NCI-H345 (cell line): ENCODE measurements at regions not wholly inside any gene's neighbourhood (a gene's known extent, or its start where the extent isn't known, plus 50 kb on each side); places are given as distances from the start of the nearest gene placed in this dataset.
A peak's percentile ranks its signal among the peaks of the same experiment; 100 is the strongest.

Source experiments
- DNase-seq: peaks from one replicate; lab custom pipeline; 2025; lab: John Stamatoyannopoulos, UW

- no peak for DNase-seq
Observed at GRCh38 chr20:17017232-17017631, 209.6 kb upstream of the PCSK2 start.

DNA sequence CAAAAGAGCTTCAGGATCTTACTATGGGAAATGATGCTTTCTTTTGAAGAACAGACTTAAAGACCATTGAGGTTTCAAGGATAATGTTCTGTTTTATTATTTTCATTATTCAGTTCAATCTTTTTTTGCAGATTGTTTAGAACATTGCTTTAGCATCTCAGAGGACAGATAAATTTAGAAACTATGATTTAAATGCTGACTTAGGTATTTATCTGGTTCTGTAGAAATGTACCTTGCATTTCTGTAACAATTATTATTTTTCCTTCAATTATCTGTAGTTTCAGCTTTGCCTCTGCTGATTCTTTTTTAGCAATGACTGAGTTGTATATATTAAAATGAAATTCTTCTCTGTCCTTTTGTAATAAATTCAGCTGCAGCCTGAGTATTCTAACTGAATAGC, 205.4 kb upstream of the PCSK2 start:
- no peak for DNase-seq

DNA sequence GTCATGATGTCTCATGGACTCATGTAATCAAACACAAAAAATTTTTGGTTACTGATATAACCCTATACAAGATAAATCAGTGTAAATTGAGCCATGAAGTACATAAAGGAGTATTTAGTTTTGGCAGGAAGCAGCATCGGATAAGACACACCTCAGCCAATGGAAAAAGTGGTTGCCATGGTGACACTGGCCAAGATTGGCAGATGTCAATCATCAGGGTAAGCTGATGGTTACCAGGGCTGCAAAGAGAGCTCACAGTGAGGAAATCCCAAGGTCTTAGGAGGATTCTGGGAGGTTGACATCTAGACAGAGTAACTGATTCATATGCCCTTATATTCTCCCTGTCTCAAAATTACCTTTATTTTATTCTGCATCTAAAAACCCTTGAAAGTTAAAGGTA, 203.8 kb upstream of the PCSK2 start:
- DNase-seq: no peak

DNA sequence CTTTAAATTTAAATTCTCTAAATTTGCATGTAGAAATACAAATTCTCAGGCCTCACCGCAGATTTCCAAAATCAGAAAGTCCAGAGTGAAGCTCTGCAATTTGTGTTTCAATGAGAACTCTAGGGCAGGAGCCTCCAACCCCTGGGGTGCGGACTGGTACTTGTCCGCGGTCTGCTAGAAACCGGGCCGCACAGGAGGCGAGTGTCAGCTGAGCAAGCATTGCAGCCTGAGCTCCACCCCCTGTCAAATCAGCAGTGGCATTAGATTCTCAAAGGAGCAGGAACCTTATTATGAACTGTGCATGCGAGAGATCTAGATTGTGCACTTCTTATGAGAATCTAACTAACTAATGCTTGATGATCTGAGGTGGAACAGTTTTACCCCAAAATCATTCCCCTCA, 203.0 kb upstream of the PCSK2 start:
- peak; percentile 62 for DNase-seq

GRCh38 chr20:17024513-17025119, 202.2 kb upstream of the PCSK2 start:
- no peak for DNase-seq

GRCh38 chr20:17026346-17026745, 200.5 kb upstream of the PCSK2 start:
- DNase-seq: no peak

DNA sequence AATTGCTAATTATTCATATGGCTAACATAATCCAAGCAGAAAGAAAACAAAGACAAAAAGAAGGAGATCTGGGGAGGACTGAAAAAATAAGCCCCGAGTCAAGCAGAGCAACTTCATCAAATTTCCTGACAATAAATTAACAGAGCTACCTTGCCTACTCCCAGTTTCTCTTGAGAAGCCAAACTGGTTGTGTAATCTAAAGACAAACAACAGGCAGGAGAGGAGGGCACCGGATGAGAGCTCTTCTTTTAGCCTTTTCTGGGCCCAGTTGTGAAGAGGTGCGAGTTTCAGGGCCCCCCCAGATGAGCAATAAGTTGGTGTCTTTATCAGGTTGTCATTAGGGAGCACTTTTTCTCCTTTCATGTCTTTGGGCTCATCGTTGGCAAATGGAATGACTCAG, 197.1 kb upstream of the PCSK2 start:
- no peak for DNase-seq

DNA sequence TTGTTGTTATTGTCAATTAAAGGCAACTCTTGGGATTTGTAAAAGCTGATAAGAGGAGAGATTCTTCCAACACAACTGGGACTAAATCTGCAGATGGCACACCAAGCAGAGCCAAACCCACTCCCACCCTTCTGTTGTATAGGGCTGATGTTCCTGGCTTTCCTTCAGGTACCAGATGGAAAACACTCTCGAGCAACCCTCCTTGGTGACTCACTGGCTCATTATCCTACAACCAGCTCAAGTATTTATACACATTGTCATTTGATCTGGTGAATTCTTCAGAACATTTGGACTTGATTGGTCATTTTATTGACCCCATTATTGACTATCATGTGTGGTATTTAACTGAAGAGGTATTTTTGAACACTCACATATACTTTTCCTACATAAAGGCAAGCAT, 190.3 kb upstream of the PCSK2 start:
- no peak for DNase-seq

GRCh38 chr20:17042122-17042521, 184.7 kb upstream of the PCSK2 start:
- DNase-seq: no peak

- DNase-seq: no peak
Observed at GRCh38 chr20:17043323-17043722, 183.5 kb upstream of the PCSK2 start.

- DNase-seq: no peak
Observed at GRCh38 chr20:17044891-17045290, 181.9 kb upstream of the PCSK2 start.

DNA sequence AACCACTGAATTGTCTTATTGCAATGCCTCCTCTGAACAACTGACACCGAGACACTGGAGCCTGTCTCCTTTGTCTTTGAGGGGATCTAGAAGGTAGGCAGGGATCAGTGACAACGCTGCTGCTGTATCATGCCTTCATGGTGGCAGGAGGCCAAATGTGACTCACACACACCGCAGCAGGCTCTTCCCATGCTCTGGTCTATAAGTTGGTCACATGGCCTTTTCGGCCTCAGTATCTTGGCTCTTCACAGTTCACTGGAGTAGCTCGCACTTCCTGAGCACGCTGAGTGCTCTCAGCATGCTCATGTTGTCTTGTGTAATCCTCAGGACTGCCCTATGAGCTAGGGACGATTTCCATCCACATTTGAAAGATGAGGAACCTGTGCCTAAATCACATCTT, 167.4 kb upstream of the PCSK2 start:
- DNase-seq: peak; percentile 79

GRCh38 chr20:17061715-17062114, 165.1 kb upstream of the PCSK2 start:
- no peak for DNase-seq

GRCh38 chr20:17062712-17063111, 164.1 kb upstream of the PCSK2 start:
- DNase-seq: no peak

DNA sequence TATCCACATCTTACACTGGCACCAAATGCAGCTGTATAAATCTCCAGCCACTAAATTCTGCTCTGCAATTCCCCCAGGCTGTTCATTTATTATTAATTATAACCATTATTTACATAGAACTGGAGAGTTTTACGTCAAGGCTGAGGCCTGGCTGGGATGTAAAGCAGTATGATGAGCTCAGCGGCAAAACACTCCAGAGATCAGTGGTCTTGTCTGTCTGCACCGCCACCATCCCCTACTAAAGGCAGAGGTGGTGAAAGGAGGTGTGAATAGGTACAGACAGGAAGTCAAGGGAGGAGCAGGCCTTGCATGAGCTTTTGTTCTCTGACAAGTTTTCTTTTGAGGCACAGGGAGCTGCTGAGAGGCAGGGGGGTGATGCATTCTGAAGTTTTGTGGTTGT, 159.9 kb upstream of the PCSK2 start:
- peak; percentile 19 for DNase-seq

GRCh38 chr20:17068084-17068711, 158.6 kb upstream of the PCSK2 start:
- no peak for DNase-seq

DNA sequence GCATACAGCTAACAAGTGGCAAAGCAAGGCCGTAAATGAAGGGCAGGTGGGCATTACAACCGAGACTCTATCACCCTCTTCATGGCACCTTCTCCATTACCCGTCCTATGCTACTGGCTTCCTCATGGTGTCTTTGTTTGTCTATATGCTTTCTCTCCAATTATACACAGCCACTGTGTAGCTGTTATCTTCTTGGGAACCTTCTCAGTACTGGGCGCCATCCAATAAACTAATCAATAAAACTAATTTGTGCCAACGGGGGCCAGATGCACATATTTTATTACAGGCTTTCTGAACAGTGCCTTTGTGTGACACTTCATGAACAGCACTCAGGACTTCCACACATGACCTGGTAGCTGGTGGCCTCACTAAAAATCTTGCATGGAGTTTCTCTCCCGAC, 149.8 kb upstream of the PCSK2 start:
- peak; percentile 22 for DNase-seq

- DNase-seq: no peak
Observed at GRCh38 chr20:17083738-17084137, 143.1 kb upstream of the PCSK2 start.

DNA sequence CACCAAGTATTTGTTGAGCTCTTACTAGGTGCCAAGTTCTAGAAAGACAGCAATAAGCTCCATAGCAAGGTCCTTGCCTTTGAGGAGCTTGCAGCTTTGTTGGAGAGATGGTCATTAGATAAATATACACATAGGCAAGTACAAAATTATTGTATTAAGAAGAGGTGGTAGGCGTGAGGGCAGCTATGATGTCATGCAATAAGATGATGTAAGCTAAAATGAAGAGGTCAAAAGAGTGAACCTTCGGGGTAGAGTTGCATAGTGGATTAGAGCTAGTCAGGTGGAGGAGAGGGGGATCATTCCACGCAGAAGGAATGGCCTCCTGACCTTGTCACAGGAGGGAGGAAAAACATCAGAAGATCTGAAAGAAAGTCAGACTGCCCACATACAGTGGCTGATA, 141.9 kb upstream of the PCSK2 start:
- DNase-seq: no peak

GRCh38 chr20:17093782-17094181, 133.1 kb upstream of the PCSK2 start:
- DNase-seq: no peak

GRCh38 chr20:17097603-17098002, 129.2 kb upstream of the PCSK2 start:
- no peak for DNase-seq

GRCh38 chr20:17100506-17100905, 126.3 kb upstream of the PCSK2 start:
- DNase-seq: no peak

DNA sequence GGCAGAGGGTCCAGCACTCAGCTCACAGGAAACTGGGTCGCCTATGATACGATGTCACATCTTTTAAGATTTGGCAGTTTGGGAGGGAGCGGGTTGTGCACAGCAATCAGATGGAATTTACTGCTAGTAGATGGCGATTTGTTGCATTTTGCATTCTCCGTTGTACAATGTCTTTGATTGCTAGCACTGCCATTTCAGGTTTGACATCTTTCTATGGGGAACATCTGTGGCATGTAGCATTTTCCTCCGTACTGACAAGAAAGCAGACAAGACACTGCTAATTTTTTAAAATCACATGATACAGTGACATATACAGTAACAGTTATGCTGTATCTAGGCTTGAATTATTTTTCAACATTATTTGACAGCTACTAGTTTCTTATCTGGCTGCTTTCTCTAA, 119.7 kb upstream of the PCSK2 start:
- DNase-seq: no peak

- DNase-seq: no peak
Observed at GRCh38 chr20:17108896-17109295, 117.9 kb upstream of the PCSK2 start.
